Keratinocyte (primary cell): ENCODE measurements at regions not wholly inside any gene's neighbourhood (a gene's known extent, or its start where the extent isn't known, plus 50 kb on each side); places are given as distances from the start of the nearest gene placed in this dataset.

ENCODE experiments used
- EZH2 ChIP-seq: IDR thresholded peaks from one replicate; pipeline ENCODE4 v1.6.1; 2012; ENCODE audit warnings: inconsistent platforms, mild to moderate bottlenecking, low read length, moderate library complexity
- TF ChIP-seq, protein P1 (sequence below), 3 experiments: IDR thresholded peaks in 1 of 3; conservative IDR thresholded peaks in 1 of 3; optimal IDR thresholded peaks in 1 of 3; 2 replicates in 2 of 3; 3 replicates in 1 of 3; pipeline versions ENCODE3 to v1.5.1; 2011; ENCODE audit warnings: low read length in 3 of 3, mild to moderate bottlenecking in 3 of 3, moderate library complexity in 2 of 3, control low read depth in 1 of 3, inconsistent platforms in 1 of 3; ENCODE audit not compliant: insufficient read depth in 2 of 3; ENCODE audit errors: extremely low read depth in 1 of 3

DNA sequence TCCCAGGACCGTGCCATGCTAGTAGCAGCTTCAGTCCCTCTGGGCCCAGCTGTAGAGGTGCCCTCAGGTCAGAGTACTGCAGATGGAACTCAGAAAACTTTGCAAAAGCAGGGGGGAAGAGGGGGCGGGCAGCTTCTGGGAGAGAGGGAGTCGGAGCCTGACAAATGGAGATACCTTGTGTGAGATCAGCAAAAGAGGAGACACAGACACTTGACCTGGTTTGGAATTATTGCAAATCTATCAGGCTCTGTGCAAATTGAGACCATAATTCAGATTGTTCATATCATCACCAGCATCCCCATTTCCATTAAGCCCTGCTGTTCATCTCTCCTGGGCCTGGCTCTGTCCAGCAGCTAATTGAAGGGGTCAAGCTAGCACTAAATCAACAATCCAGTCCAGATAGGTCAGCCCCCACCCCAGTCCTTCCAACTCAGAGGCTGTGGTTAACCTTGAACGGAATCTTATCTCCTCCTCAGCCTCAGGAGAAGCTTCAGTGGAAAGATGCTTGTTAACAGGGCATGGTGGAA, 292.6 kb upstream of the PLET1 start:
- TF ChIP-seq, protein P1, sequence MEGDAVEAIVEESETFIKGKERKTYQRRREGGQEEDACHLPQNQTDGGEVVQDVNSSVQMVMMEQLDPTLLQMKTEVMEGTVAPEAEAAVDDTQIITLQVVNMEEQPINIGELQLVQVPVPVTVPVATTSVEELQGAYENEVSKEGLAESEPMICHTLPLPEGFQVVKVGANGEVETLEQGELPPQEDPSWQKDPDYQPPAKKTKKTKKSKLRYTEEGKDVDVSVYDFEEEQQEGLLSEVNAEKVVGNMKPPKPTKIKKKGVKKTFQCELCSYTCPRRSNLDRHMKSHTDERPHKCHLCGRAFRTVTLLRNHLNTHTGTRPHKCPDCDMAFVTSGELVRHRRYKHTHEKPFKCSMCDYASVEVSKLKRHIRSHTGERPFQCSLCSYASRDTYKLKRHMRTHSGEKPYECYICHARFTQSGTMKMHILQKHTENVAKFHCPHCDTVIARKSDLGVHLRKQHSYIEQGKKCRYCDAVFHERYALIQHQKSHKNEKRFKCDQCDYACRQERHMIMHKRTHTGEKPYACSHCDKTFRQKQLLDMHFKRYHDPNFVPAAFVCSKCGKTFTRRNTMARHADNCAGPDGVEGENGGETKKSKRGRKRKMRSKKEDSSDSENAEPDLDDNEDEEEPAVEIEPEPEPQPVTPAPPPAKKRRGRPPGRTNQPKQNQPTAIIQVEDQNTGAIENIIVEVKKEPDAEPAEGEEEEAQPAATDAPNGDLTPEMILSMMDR (optimal IDR thresholded peaks at IDR 0.05 in 1 of 3, IDR thresholded peaks at IDR 0.05 in 1 of 3, conservative IDR thresholded peaks at IDR 0.05 in 1 of 3; ENCODE audit: extremely low read depth in 1 of 3, insufficient read depth in 2 of 3, low read length in 3 of 3), result no peak
- no peak for TF ChIP-seq EZH2
